ENCODE measurements at regions not wholly inside any gene's neighbourhood (a gene's known extent, or its start where the extent isn't known, plus 50 kb on each side); places are given as distances from the start of the nearest gene placed in this dataset.

GRCh38 chr10:78828647-78829539 is 239.9 kb upstream of the ZMIZ1 start:
- POLR2A ChIA-PET, result no interaction called here
- no TSS peak for BruUV-seq (replicated peaks)

More at GRCh38 chr10:78828647-78829539, 239.9 kb upstream of the ZMIZ1 start:
- ChIA-PET RAD21 (ENCODE audit: low non-redundant PET in 1 of 2, low total read pairs in 2 of 2, uncharacterized antibody in 2 of 2, unreplicated experiment in 2 of 2) (no interaction called here), CTCF (no interaction called here)
- no peaks in the 10 kb centered on the region for H3K79me2 ChIP-seq (ENCODE audit: insufficient read depth, low read length)
- no peak overlapping the region for H3K9ac ChIP-seq (ENCODE audit: low read length)
- H3K4me2 ChIP-seq (ENCODE audit: low read length), result no peak overlapping the region
- H3K4me3 ChIP-seq (replicated peaks in 1 of 2; ENCODE audit: low read depth in 1 of 2, low read length in 2 of 2), result no peak overlapping the region
- no peak for DNase-seq (ENCODE audit: low read depth, low spot score)
- no peak for ATAC-seq
- no peaks in the 10 kb centered on the region for H3K36me3 ChIP-seq (ENCODE audit: control insufficient read depth in 1 of 2, insufficient read depth in 2 of 2, low read length in 2 of 2)
- no peak overlapping the region for H3K27ac ChIP-seq (ENCODE audit: low read depth, low read length)
- intact Hi-C loops (cut with micrococcal nuclease), result no loop called here
- no peaks in the 10 kb centered on the region for H3K9me2 ChIP-seq (ENCODE audit: insufficient read depth)
- TF ChIP-seq POLR2AphosphoS5 (IDR thresholded peaks at IDR 0.05; ENCODE audit: low read depth, low read length), result no peak
- no peak for TF ChIP-seq ELF1 (IDR thresholded peaks at IDR 0.05; ENCODE audit: borderline replicate concordance, low read depth)
- no peak for TF ChIP-seq SP1 (IDR thresholded peaks at IDR 0.05; ENCODE audit: low read depth)
- no peak for TF ChIP-seq SRF (IDR thresholded peaks at IDR 0.05; ENCODE audit: low read depth)
- no peak for TF ChIP-seq MAX (IDR thresholded peaks at IDR 0.05)
- TF ChIP-seq YY1 (IDR thresholded peaks at IDR 0.05; ENCODE audit: extremely low read depth, insufficient replicate concordance, low read depth, low read length), result no peak
- TF ChIP-seq POLR2A (IDR thresholded peaks at IDR 0.05; ENCODE audit: borderline replicate concordance, extremely low read depth, insufficient read depth, insufficient read length), result no peak
- TF ChIP-seq, protein P1, sequence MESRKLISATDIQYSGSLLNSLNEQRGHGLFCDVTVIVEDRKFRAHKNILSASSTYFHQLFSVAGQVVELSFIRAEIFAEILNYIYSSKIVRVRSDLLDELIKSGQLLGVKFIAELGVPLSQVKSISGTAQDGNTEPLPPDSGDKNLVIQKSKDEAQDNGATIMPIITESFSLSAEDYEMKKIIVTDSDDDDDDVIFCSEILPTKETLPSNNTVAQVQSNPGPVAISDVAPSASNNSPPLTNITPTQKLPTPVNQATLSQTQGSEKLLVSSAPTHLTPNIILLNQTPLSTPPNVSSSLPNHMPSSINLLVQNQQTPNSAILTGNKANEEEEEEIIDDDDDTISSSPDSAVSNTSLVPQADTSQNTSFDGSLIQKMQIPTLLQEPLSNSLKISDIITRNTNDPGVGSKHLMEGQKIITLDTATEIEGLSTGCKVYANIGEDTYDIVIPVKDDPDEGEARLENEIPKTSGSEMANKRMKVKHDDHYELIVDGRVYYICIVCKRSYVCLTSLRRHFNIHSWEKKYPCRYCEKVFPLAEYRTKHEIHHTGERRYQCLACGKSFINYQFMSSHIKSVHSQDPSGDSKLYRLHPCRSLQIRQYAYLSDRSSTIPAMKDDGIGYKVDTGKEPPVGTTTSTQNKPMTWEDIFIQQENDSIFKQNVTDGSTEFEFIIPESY (IDR thresholded peaks at IDR 0.05; ENCODE audit: extremely low read depth, insufficient replicate concordance, low read length), result no peak
- no peak for TF ChIP-seq JUND (IDR thresholded peaks at IDR 0.05)
- TF ChIP-seq EZH2phosphoT487 (IDR thresholded peaks at IDR 0.05; ENCODE audit: borderline replicate concordance), result no peak
- no peak for TF ChIP-seq TCF7L2 (IDR thresholded peaks at IDR 0.05; ENCODE audit: borderline replicate concordance, extremely low read depth, insufficient read depth, insufficient read length)
- no peak for TF ChIP-seq REST (IDR thresholded peaks at IDR 0.05; ENCODE audit: low read depth)
- no peak for TF ChIP-seq EZH2 (IDR thresholded peaks at IDR 0.05)
- TF ChIP-seq, protein P2, sequence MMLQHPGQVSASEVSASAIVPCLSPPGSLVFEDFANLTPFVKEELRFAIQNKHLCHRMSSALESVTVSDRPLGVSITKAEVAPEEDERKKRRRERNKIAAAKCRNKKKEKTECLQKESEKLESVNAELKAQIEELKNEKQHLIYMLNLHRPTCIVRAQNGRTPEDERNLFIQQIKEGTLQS (IDR thresholded peaks at IDR 0.05), result no peak
- TF ChIP-seq CEBPB (IDR thresholded peaks at IDR 0.05; ENCODE audit: low read depth), result no peak
- TF ChIP-seq RAD21 (IDR thresholded peaks at IDR 0.05; ENCODE audit: low read depth), result no peak
- TF ChIP-seq CBX3 (IDR thresholded peaks at IDR 0.05; ENCODE audit: low read depth), result no peak
- no peak for TF ChIP-seq EGR1 (IDR thresholded peaks at IDR 0.05; ENCODE audit: low read depth)
- no peaks in the 10 kb centered on the region for H4K20me1 ChIP-seq (ENCODE audit: insufficient read depth)
- H2AFZ ChIP-seq (ENCODE audit: low read depth, low read length, poor library complexity, severe bottlenecking), result no peak overlapping the region
- H3K27me3 ChIP-seq (ENCODE audit: insufficient read depth, low read length), result no peaks in the 10 kb centered on the region
- no peaks in the 10 kb centered on the region for H3K9me3 ChIP-seq (ENCODE audit: control insufficient read depth in 1 of 2, insufficient read depth in 1 of 2, low read depth in 1 of 2, low read length in 2 of 2)
- peaks cover 0 to 18% of the 10 kb centered on the region in 2 experiments; a peak in 2 of 4 replicates for H3K4me1 ChIP-seq (ENCODE audit: control insufficient read depth in 1 of 2, insufficient read depth in 2 of 2, low read length in 2 of 2)

All from HCT116 (cell line).